HepG2 (cell line): ENCODE measurements at regions not wholly inside any gene's neighbourhood (a gene's known extent, or its start where the extent isn't known, plus 50 kb on each side); places are given as distances from the start of the nearest gene placed in this dataset.

Experiments
- BHLHE40 ChIP-seq: IDR thresholded peaks from 2 replicates; pipeline ENCODE4 v1.6.1; 2011; ENCODE audit warnings: low read length, improper control_type of control experiment
- KDM5B ChIP-seq: sonication (generic); formaldehyde crosslinking; IDR thresholded peaks from 2 replicates; pipeline ENCODE4 v1.4.0; 2020; ENCODE audit warnings: missing genetic modification reagents, mild to moderate bottlenecking, borderline replicate concordance
- POLR2AphosphoS5 ChIP-seq: IDR thresholded peaks from 2 replicates; pipeline ENCODE4 v1.6.1; 2012; ENCODE audit warnings: low read depth, low read length
- SCMH1 ChIP-seq: sonication (generic); formaldehyde crosslinking; IDR thresholded peaks from 2 replicates; pipeline ENCODE4 v1.9.0; 2021; ENCODE audit warnings: missing genetic modification reagents, mild to moderate bottlenecking, borderline replicate concordance
- TFAP4 ChIP-seq: sonication (generic); IDR thresholded peaks from 2 replicates; pipeline ENCODE4 v1.6.1; 2016; ENCODE audit warnings: low read depth, borderline replicate concordance
- TMF1 ChIP-seq: sonication (generic); formaldehyde crosslinking; IDR thresholded peaks from 2 replicates; pipeline ENCODE4 v1.8.1; 2022; ENCODE audit warnings: low read depth, missing genetic modification reagents
- ZBTB33 ChIP-seq: sonication (generic); formaldehyde crosslinking; IDR thresholded peaks from 2 replicates; pipeline ENCODE4 v1.4.0; 2020; ENCODE audit warnings: missing genetic modification reagents
- ZNF230 ChIP-seq: sonication (generic); formaldehyde crosslinking; IDR thresholded peaks from 2 replicates; pipeline ENCODE4 v1.4.0; 2020; ENCODE audit warnings: mild to moderate bottlenecking, missing genetic modification reagents
- ZNF430 ChIP-seq: sonication (generic); formaldehyde crosslinking; IDR thresholded peaks from 2 replicates; pipeline ENCODE4 v1.9.0; 2021; ENCODE audit warnings: mild to moderate bottlenecking, missing genetic modification reagents
- ZNF850 ChIP-seq: sonication (generic); formaldehyde crosslinking; conservative IDR thresholded peaks from 2 replicates; pipeline ENCODE4 v1.9.0; 2021; ENCODE audit warnings: mild to moderate bottlenecking, missing genetic modification reagents
- TF ChIP-seq, protein P1 (sequence below): sonication (generic); formaldehyde crosslinking; IDR thresholded peaks from 2 replicates; pipeline ENCODE4 v1.5.0; 2020; ENCODE audit warnings: mild to moderate bottlenecking, missing genetic modification reagents, moderate library complexity

GRCh38 chr22:27692243-27692642 is 109.3 kb downstream of the MN1 start:
- TF ChIP-seq POLR2AphosphoS5 (no peak), TFAP4 (no peak), BHLHE40 (no peak), ZBTB33 (no peak), ZNF230 (CRISPR knock-in tag) (no peak), TMF1 (CRISPR knock-in tag) (no peak), KDM5B (CRISPR knock-in tag) (no peak), ZNF850 (CRISPR knock-in tag) (no peak), ZNF430 (CRISPR knock-in tag) (no peak), SCMH1 (CRISPR knock-in tag) (no peak)
- TF ChIP-seq, protein P1, sequence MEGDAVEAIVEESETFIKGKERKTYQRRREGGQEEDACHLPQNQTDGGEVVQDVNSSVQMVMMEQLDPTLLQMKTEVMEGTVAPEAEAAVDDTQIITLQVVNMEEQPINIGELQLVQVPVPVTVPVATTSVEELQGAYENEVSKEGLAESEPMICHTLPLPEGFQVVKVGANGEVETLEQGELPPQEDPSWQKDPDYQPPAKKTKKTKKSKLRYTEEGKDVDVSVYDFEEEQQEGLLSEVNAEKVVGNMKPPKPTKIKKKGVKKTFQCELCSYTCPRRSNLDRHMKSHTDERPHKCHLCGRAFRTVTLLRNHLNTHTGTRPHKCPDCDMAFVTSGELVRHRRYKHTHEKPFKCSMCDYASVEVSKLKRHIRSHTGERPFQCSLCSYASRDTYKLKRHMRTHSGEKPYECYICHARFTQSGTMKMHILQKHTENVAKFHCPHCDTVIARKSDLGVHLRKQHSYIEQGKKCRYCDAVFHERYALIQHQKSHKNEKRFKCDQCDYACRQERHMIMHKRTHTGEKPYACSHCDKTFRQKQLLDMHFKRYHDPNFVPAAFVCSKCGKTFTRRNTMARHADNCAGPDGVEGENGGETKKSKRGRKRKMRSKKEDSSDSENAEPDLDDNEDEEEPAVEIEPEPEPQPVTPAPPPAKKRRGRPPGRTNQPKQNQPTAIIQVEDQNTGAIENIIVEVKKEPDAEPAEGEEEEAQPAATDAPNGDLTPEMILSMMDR (CRISPR knock-in tag): no peak
